Astrocyte of the cerebellum (primary cell): ENCODE measurements at regions not wholly inside any gene's neighbourhood (a gene's known extent, or its start where the extent isn't known, plus 50 kb on each side); places are given as distances from the start of the nearest gene placed in this dataset.

Experiments used
- DNase-seq: peaks from one replicate; pipeline ENCODE4 v3.0.0-alpha.2; 2011; ENCODE audit warnings: low read depth
- H3K4me3 ChIP-seq: 2 replicates; pipeline ENCODE4 v1.5.1; 2011; ENCODE audit warnings: mild to moderate bottlenecking, low read depth, low read length, moderate library complexity
- in situ Hi-C: cut with HindIII; loops from 2 replicates; pipeline ENCODE4 v1.10.0; 2017; ENCODE audit warnings: low sequenced_read_pairs
- TF ChIP-seq, protein P1 (sequence below): IDR thresholded peaks from 2 replicates; pipeline ENCODE4 v1.5.1; 2012; ENCODE audit warnings: low read length, low read depth, moderate library complexity, mild to moderate bottlenecking; ENCODE audit errors: missing control alignments

DNA sequence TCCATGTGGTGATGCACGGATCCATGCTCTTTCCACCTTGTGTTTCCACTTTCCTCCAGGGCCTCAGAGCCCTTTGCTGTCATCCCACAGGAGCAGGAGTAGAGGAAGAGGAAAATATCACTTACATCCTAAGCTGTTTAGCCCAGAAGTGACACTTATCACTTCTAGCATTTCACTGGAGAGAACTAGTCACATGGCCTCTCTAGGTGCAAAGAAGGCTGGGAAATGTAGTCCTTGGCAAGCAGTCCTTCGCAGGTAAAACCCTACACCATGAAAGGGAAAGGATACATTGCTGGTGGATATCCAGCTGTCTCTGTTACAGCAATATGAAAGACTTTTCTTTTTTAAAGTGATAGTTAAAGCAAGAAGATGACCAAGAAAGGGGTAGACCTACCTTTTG lies 185.9 kb downstream of the RGS9 start:
- no peak overlapping the region for H3K4me3 ChIP-seq
- TF ChIP-seq, protein P1, sequence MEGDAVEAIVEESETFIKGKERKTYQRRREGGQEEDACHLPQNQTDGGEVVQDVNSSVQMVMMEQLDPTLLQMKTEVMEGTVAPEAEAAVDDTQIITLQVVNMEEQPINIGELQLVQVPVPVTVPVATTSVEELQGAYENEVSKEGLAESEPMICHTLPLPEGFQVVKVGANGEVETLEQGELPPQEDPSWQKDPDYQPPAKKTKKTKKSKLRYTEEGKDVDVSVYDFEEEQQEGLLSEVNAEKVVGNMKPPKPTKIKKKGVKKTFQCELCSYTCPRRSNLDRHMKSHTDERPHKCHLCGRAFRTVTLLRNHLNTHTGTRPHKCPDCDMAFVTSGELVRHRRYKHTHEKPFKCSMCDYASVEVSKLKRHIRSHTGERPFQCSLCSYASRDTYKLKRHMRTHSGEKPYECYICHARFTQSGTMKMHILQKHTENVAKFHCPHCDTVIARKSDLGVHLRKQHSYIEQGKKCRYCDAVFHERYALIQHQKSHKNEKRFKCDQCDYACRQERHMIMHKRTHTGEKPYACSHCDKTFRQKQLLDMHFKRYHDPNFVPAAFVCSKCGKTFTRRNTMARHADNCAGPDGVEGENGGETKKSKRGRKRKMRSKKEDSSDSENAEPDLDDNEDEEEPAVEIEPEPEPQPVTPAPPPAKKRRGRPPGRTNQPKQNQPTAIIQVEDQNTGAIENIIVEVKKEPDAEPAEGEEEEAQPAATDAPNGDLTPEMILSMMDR, result no peak
- no peak for DNase-seq
- in situ Hi-C loops, result no loop called here

DNA sequence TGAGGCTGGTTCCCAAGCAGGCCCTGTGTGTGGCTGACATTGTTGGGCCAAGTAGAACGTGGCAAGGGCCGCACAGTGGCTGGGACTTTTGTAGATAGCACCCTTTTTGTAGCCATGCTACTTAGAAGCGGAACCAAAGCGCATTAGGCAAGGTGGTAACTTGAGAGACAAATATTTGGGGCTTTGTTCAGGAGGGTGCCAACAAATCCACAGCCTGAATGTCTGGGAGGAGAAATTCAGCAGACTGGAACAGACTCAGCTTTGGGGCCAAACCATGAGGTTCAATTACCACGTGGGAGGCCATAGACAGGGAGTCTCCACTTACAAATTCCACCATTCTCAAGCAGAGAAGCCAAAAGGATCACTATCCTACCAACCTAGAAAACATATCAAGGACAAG lies 183.7 kb downstream of the RGS9 start:
- no peak overlapping the region for H3K4me3 ChIP-seq
- no peak for DNase-seq
- TF ChIP-seq, protein P1, result no peak
- in situ Hi-C loops, result no loop called here

DNA sequence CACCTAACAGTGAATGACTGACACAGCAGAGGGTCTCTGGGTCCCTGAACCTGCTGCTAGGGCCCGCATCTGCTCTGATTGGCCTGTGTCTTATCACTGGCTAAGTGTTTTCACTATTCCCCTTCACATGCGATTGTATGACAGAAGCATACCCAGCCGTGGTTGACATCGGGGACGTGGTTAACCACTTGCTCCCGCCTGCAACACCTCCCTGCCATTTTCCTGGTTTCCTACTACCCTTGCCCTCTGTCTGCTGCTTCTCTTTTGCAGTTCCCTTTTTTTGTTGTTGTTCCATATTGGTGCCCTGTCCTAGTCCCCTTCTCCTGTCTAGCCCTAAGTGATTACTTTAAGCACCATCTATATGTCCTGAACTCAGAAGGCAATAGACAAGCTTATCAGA lies 177.0 kb downstream of the RGS9 start:
- no peak for DNase-seq
- no peak overlapping the region for H3K4me3 ChIP-seq
- in situ Hi-C loops, result no loop called here
- TF ChIP-seq, protein P1, result no peak

DNA sequence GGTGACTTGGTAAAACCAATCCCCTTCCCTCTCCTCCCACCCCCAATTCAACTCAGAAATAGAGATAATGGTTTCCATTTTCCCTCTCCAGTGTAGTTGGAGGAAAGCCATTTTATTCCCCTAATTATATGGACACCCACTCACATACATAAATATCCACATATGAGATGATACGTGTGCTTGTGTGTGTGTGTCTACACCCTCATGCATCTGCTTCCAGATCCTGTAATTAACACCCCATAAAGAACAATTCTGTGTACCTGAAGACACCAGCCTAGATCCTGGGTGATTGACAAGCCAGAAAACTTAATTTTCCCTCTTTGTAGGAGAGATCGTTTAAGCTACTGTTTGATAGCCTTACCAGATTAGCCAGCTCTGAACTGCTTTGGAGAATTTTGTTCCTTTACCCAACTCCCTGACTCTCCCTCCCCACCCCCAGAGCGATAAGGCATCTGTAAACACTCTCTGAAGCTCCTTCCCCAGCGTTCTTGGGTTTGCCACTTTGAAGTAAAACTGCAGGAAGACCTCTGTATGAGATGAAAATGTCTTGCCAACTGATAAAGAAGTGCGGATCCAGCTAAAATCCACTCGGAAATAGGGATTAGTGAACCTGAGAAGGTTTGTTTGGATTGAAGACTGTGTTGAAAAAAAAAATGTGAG lies 175.7 kb downstream of the RGS9 start:
- TF ChIP-seq, protein P1, result no peak

DNA sequence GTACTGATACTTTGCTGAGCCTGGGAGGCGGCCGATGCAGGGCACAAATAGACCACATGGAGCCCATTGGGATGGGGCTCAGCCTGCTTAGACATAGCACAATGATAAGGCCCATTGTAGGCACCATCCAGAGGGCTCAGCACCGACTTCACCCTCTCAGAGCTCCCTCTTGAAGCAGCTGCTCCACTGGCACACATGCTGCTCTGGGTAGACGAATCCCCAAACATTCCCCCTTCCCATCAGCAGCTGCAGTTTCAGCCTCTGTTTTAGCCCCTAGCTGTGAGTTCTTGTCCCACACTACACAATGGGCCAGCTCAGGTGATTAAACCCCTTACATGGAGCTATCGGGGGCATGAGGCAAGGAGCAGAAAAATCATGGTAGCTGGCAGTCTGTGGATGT lies 174.1 kb downstream of the RGS9 start:
- DNase-seq, result no peak
- TF ChIP-seq, protein P1, result no peak
- no peak overlapping the region for H3K4me3 ChIP-seq
- in situ Hi-C loops, result no loop called here

More for the DNA sequence above, 175.7 kb downstream of the RGS9 start:
- no peak overlapping the region for H3K4me3 ChIP-seq
- in situ Hi-C loops, result no loop called here
- DNase-seq, result no peak

DNA sequence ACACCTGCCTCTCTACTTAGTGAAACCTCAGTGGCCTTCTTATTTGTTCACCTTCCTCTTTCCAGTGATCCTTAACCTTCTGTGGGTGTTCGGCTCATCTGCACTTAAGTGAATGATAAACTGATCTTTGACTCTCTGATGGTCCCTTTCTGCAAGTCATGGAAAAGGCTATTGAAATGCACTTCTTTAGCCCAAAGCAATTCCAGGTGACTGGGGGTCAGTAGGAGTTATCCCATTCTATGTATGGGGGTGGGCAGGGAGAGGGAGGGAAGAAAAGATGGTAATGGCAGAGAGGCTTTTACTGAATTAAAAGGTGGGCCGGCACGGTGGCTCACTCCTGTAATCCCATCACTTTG lies 170.8 kb downstream of the RGS9 start:
- in situ Hi-C loops, result no loop called here
- DNase-seq, result no peak
- TF ChIP-seq, protein P1, result no peak

More for the DNA sequence above, 170.8 kb downstream of the RGS9 start:
- H3K4me3 ChIP-seq, result no peak overlapping the region
